ENCODE measurements at regions not wholly inside any gene's neighbourhood (a gene's known extent, or its start where the extent isn't known, plus 50 kb on each side); places are given as distances from the start of the nearest gene placed in this dataset.

DNA sequence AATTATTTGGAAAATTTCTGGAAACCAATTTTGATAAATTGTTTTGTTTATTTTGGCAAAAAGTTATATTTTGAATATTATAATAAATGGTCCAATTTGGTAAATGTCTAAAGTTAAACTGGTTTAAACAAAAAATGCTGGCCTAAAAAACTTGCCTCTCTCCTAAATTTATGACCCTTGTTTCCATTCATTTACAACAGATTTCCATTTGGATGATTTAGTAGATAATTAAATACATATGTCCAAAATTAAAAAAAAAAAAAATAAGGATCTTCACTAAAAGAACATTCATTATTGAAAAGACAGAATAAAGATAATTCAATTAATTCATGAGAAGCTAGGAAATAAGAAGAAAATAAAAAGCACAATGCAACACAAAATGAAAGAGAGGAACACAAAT is 449.5 kb downstream of the SPRY1 start:
- TF ChIP-seq, protein P1, sequence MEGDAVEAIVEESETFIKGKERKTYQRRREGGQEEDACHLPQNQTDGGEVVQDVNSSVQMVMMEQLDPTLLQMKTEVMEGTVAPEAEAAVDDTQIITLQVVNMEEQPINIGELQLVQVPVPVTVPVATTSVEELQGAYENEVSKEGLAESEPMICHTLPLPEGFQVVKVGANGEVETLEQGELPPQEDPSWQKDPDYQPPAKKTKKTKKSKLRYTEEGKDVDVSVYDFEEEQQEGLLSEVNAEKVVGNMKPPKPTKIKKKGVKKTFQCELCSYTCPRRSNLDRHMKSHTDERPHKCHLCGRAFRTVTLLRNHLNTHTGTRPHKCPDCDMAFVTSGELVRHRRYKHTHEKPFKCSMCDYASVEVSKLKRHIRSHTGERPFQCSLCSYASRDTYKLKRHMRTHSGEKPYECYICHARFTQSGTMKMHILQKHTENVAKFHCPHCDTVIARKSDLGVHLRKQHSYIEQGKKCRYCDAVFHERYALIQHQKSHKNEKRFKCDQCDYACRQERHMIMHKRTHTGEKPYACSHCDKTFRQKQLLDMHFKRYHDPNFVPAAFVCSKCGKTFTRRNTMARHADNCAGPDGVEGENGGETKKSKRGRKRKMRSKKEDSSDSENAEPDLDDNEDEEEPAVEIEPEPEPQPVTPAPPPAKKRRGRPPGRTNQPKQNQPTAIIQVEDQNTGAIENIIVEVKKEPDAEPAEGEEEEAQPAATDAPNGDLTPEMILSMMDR (IDR thresholded peaks at IDR 0.05; ENCODE audit: partially characterized antibody, unreplicated experiment): no peak
- Mint-ChIP-seq H3K4me3 (ENCODE audit: unreplicated experiment) (no peak overlapping the region), H3K9me3 (ENCODE audit: unreplicated experiment) (peaks cover 3% of the 10 kb centered on the region), H3K27me3 (ENCODE audit: unreplicated experiment) (no peaks in the 10 kb centered on the region), H3K4me1 (ENCODE audit: low read depth, unreplicated experiment) (no peaks in the 10 kb centered on the region), H3K36me3 (ENCODE audit: unreplicated experiment) (no peaks in the 10 kb centered on the region), H3K27ac (ENCODE audit: unreplicated experiment) (no peak overlapping the region)
- DNase-seq: no peak

DNA sequence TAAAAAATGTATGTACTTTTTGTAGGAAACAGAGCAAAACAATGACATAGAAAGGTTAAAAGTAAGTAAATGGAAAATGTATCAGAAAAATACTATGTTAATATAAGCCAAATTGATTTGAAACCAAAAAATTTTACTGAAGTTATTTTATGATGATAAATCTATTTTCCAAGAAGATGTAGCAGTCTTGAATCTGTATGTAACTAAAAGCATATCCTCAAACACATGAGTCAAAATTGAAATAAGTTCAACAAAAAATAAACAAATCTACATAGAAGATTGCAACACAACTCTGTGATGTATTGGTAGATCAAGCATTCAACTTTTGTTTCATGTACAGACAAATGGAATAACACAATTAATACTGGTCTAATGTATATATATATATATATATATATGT is 450.0 kb downstream of the SPRY1 start:
- no peak overlapping the region for H3K4me3 Mint-ChIP-seq (ENCODE audit: unreplicated experiment)
- H3K36me3 Mint-ChIP-seq (ENCODE audit: unreplicated experiment): no peaks in the 10 kb centered on the region
- no peak overlapping the region for H3K27ac Mint-ChIP-seq (ENCODE audit: unreplicated experiment)
- H3K9me3 Mint-ChIP-seq (ENCODE audit: unreplicated experiment): peaks cover 3% of the 10 kb centered on the region
- no peaks in the 10 kb centered on the region for H3K27me3 Mint-ChIP-seq (ENCODE audit: unreplicated experiment)
- no peaks in the 10 kb centered on the region for H3K4me1 Mint-ChIP-seq (ENCODE audit: low read depth, unreplicated experiment)
- DNase-seq: no peak
- TF ChIP-seq, protein P1 (IDR thresholded peaks at IDR 0.05; ENCODE audit: partially characterized antibody, unreplicated experiment): no peak

DNA sequence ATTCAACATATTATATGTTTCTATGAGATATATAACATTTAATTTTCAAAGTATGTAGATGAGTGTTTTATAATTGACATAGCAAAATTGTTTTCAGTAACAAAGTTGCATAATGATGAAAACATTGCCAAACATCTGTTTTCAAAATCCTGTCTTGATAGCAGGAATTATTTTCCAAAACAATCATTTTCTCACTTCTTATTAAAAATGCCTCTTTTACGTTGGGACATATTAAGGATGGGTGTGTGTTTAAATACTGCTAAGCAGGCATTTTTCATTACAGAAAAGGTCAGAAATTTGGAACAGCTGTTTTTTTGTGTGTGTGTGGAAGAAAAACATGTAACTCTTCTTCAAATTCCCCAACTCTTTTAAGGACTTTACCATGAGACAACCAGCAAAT is 452.0 kb downstream of the SPRY1 start:
- Mint-ChIP-seq H3K4me3 (ENCODE audit: unreplicated experiment) (no peak overlapping the region), H3K36me3 (ENCODE audit: unreplicated experiment) (no peaks in the 10 kb centered on the region), H3K4me1 (ENCODE audit: low read depth, unreplicated experiment) (no peaks in the 10 kb centered on the region), H3K9me3 (ENCODE audit: unreplicated experiment) (peaks cover 3% of the 10 kb centered on the region), H3K27me3 (ENCODE audit: unreplicated experiment) (no peaks in the 10 kb centered on the region), H3K27ac (ENCODE audit: unreplicated experiment) (no peak overlapping the region)
- TF ChIP-seq, protein P1 (IDR thresholded peaks at IDR 0.05; ENCODE audit: partially characterized antibody, unreplicated experiment): no peak
- DNase-seq: no peak

DNA sequence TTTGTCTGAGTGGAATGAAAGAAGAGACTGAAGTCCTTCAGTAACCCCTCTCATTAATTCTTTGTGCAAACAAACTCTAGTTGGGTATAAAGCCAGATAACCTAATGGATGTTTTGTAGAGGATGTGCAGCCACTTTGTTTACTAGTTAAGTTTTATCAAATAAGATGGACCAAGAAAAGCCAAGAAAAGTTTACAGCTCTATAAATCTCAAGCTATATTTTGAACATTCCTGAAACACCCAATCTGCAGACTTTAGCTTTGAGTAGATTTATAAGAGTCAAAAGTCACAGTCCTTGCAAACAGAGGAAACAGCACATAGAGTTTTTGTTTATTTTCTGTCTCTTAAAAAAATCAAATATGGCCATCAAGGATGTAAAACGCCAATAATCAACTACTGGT is 452.9 kb downstream of the SPRY1 start:
- Mint-ChIP-seq H3K27me3 (ENCODE audit: unreplicated experiment) (no peaks in the 10 kb centered on the region), H3K27ac (ENCODE audit: unreplicated experiment) (no peak overlapping the region), H3K4me1 (ENCODE audit: low read depth, unreplicated experiment) (no peaks in the 10 kb centered on the region), H3K9me3 (ENCODE audit: unreplicated experiment) (peaks cover 3% of the 10 kb centered on the region), H3K36me3 (ENCODE audit: unreplicated experiment) (no peaks in the 10 kb centered on the region), H3K4me3 (ENCODE audit: unreplicated experiment) (no peak overlapping the region)
- DNase-seq: no peak
- TF ChIP-seq, protein P1 (IDR thresholded peaks at IDR 0.05; ENCODE audit: partially characterized antibody, unreplicated experiment): no peak

DNA sequence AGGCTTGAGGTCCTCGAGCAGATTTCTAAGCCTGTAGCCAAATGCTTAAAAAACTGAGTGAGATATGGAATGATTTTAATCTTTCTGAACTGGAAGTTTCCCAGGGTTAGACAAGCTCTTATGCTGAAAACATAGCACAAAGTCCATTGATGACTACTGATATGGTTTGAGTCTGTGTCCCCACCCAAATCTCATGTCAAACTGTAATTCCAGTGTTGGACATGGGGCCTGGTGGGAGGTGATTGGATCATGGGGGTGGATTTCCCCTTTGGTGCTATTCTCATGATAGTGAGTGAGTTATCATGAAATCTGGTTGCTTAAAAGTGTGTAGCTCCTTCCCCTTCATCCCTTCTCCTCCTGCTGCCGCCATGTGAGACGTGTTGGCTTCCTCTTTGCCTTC is 454.9 kb downstream of the SPRY1 start:
- H3K9me3 Mint-ChIP-seq (ENCODE audit: unreplicated experiment): no peaks in the 10 kb centered on the region
- H3K27me3 Mint-ChIP-seq (ENCODE audit: unreplicated experiment): no peaks in the 10 kb centered on the region
- no peaks in the 10 kb centered on the region for H3K4me1 Mint-ChIP-seq (ENCODE audit: low read depth, unreplicated experiment)
- H3K36me3 Mint-ChIP-seq (ENCODE audit: unreplicated experiment): no peaks in the 10 kb centered on the region
- H3K4me3 Mint-ChIP-seq (ENCODE audit: unreplicated experiment): no peak overlapping the region
- TF ChIP-seq, protein P1 (IDR thresholded peaks at IDR 0.05; ENCODE audit: partially characterized antibody, unreplicated experiment): no peak
- H3K27ac Mint-ChIP-seq (ENCODE audit: unreplicated experiment): no peak overlapping the region
- DNase-seq: no peak

Data from glutamatergic neuron (in vitro differentiated cells).